DOHH2 (cell line): ENCODE measurements at regions not wholly inside any gene's neighbourhood (a gene's known extent, or its start where the extent isn't known, plus 50 kb on each side); places are given as distances from the start of the nearest gene placed in this dataset.

Experiments
- CTCF ChIP-seq: fragments of 200-600 bp; sonication (generic); IDR thresholded peaks from one replicate; pipeline ENCODE4 v1.5.1; 2014; ENCODE audit warnings: antibody characterized with exemption, mild to moderate bottlenecking, low read depth, low read length; ENCODE audit not compliant: poor library complexity, severe bottlenecking
- EZH2phosphoT487 ChIP-seq: fragments of 200-600 bp; sonication (generic); IDR thresholded peaks from 2 replicates; pipeline ENCODE4 v1.6.1; 2017; ENCODE audit warnings: borderline replicate concordance, mild to moderate bottlenecking, antibody characterized with exemption, low read length, moderate library complexity, mixed read lengths

GRCh38 chr4:38204339-38205035 is 244.3 kb downstream of the PTTG2 start:
- no peak for TF ChIP-seq CTCF
- TF ChIP-seq EZH2phosphoT487: no peak
